Stimulated activated CD4-positive, alpha-beta T cell treated with anti-CD3 and anti-CD28 coated beads, Interleukin-4, amount 100 ng/mL, for 4 hours (primary cell): ENCODE measurements at regions not wholly inside any gene's neighbourhood (a gene's known extent, or its start where the extent isn't known, plus 50 kb on each side); places are given as distances from the start of the nearest gene placed in this dataset.
"Not testable (repeated sequence)": the region's sequence is repeated elsewhere in the genome, so short reads cannot be mapped to it uniquely, and the experiment has no call there.

Source experiments
- DNase-seq, 2 experiments: peaks; one replicate each; pipeline ENCODE4 v3.0.0-alpha.2; 2020

DNA sequence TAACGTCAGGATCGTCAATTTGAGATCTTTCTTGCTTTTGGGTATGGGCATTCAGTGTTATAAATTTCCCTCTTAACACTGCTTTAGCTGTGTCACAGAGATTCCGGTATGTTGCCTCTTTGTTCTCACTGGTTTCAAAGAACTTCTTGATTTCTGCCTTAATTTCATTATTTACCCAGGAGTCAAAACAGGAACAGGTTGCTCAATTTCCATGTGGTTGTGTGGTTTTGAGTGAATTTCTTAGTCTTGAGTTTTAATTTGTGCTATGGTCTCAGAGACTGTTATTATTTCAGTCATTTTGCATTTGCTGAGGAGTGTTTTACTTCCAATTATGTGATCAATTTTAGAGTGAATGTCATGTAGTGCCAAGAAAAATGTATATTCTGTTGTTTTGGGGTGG lies 153.1 kb downstream of the PCDH17 start:
- DNase-seq: no peak

GRCh38 chr13:57787058-57787791 lies 155.7 kb downstream of the PCDH17 start:
- no peak for DNase-seq

- DNase-seq: no peak
Measured at GRCh38 chr13:57799624-57800023, 168.1 kb downstream of the PCDH17 start.

- DNase-seq: no peak
Measured at GRCh38 chr13:57813651-57814050, 182.1 kb downstream of the PCDH17 start.

DNA sequence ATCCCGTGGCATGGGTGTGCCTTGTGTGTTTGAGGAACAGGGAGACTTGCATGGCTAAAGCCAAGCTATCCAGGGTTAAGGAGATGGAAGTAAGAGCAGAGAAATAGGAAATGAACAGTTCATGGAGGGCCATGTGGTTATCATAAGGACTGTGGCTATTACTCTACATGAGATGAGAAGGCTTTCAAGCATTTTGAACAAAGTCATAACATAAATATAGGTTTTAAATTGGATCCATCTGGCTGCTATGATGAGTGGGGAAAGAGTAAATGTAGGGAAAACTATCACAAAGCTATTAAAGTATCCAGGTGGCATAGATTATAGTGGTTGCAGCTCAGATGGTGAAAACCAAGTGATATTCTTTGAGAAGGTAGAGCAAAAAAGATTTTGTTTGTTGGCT lies 184.1 kb downstream of the PCDH17 start:
- DNase-seq: no peak

- DNase-seq: no peak
Measured at GRCh38 chr13:57820924-57821323, 189.4 kb downstream of the PCDH17 start.

DNA sequence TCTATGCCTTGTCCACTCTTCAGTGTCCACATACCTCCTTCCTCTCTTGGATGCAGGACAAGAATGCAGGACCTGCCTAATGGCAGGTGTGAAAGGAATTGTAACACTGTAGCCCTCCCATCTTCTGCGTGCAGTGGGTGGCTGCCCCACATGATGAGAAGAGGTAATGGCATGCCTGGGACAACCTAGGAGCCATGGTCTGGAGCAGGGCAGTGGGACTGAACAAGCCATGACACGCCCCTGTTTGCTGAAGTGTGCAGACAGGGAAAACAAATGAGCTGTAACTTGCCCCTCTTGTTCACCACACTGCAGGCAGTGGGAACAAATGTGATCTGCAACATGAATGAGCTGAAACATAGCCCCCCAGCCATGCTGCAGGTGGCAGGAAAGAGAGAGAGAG lies 192.2 kb downstream of the PCDH17 start:
- no peak for DNase-seq

DNA sequence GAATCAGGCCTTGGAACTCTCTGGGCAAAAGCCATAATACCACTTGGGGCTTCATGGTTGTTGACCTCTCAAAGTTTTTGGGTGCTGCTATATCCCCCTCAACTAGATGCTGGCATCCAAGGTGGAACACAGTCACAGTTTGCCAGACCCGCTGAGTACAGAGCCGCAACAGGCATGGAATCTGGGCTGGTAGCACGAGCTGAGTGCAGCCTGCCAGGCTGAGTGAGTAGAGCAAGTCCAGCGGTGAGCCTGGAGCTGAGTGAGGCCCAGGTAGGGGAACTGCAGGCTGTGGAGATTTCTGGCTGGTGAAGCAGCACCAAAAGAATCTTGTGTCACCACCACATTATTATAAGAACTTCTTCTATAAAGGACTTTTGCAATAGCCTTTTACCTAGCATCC lies 192.6 kb downstream of the PCDH17 start:
- DNase-seq: no peak

- DNase-seq: no peak
Measured at GRCh38 chr13:57825066-57825465, 193.5 kb downstream of the PCDH17 start.

GRCh38 chr13:57829496-57829895 lies 198.0 kb downstream of the PCDH17 start:
- no peak for DNase-seq

DNA sequence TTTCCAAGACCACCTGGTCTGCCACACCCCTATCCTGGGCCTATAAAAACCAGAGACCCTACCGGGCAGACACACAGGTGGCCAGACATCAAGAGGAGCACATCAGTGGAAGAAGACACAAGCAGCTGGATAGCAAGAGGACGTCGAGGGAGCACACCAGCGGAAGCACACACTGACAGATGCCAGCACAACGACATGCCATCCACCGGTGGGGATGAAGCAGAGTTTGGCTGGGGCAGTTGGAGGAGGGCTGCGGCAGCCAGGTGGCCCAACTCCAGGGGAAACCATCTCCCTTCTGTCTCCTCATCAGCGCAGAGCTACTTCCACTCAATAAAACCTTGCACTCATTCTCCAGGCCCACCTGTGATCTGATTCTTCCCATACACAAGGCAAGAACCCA lies 200.6 kb downstream of the PCDH17 start:
- DNase-seq: no peak

DNA sequence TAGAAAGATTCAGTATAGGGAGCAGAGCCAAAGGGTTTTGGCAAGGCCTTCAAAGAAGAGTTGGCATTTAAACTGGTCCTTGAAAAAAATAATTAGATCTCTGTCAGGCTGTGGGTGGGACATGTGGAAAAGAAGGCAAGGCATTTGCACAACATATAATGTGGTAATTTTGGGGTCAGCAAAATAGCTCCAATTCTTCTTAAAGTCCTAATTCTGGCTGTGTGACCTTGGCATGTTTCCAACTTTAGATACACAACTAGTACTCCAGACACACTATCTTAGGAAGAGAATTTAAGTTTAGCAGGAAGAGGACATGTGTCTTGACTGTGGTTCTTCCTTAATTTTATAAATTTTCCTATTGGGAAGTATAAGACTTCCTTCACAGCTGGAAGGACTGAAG lies 206.3 kb downstream of the PCDH17 start:
- DNase-seq: no peak

GRCh38 chr13:57843521-57843920 lies 212.0 kb downstream of the PCDH17 start:
- no peak for DNase-seq

- no peak for DNase-seq
Measured at GRCh38 chr13:57846600-57847173, 215.1 kb downstream of the PCDH17 start.

DNA sequence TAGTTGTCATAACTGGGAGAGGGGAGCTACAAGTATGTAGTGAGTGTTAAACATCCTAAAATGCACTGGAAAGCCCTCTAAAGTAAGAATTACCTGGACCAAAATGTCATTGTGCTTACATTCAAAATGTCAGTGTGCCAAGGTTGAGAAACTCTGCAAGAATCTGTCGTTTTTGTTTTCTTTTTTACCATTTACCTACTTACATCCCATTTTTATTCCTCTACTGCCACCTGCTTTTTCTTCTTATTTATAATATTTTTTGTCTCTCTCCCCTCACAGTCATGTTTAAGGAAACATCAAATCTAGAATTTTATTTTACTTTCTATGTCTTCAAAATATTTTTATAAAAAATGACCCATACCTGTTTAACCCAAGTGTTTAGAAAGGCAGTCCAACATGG lies 226.4 kb downstream of the PCDH17 start:
- no peak for DNase-seq

GRCh38 chr13:57858376-57858775 lies 226.8 kb downstream of the PCDH17 start:
- DNase-seq: no peak

DNA sequence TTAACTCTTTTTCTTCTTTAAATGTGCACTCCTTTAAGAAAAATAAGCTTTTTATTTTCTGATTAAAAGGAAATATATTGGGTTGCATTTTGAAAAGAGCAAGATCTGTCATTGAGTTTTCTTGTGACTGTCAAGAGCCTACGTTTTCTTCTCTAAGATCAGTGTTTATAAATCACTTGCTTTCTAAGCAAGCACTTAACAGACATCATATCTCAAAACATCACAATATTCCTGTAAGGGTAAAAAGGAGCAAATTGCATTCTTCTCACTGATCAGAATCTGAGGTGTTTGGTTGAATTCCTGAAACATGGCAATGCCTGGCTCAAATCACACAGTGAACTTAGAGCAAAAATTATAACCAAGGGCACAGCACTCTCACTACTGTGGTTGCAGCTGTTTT lies 231.3 kb downstream of the PCDH17 start:
- DNase-seq: no peak

GRCh38 chr13:57865600-57866294 lies 234.2 kb downstream of the PCDH17 start:
- no peak for DNase-seq

- DNase-seq: no peak
Measured at GRCh38 chr13:57874530-57874929, 243.0 kb downstream of the PCDH17 start.

- no peak for DNase-seq
Measured at GRCh38 chr13:57877601-57878000, 246.1 kb downstream of the PCDH17 start.

GRCh38 chr13:57878291-57878690 lies 246.7 kb downstream of the PCDH17 start:
- DNase-seq: no peak

- DNase-seq: no peak
Measured at GRCh38 chr13:57897225-57897624, 265.7 kb downstream of the PCDH17 start.

GRCh38 chr13:57899096-57899495 lies 267.6 kb downstream of the PCDH17 start:
- DNase-seq: no peak

DNA sequence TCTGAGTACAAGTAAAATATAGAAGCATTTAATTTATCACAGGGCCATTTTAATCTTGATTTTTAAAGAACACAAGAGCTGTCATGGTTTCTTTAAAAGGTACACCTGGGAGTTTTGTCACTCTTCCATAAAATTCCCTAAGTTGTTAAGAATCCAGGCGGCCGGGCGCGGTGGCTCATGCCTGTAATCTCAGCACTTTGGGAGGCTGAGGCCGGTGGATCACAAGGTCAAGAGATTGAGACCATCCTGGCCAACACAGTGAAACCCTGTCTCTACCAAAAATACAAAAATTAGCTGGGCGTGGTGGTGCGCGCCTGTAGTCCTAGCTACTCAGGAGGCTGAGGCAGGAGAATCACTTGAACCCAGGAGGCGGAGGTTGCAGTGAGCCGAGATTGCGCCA lies 278.3 kb downstream of the PCDH17 start:
- DNase-seq: not testable (repeated sequence)
